HEK293 (cell line): ENCODE measurements at regions not wholly inside any gene's neighbourhood (a gene's known extent, or its start where the extent isn't known, plus 50 kb on each side); places are given as distances from the start of the nearest gene placed in this dataset.

ENCODE experiments used
- CTCF ChIA-PET: fragments of 350-600 bp; formaldehyde crosslinking; extraction: SDS; loops from one replicate; lab custom pipeline; 2021; ENCODE audit warnings: antibody characterized with exemption; lab: Yijun Ruan, JAX
- POLR2A ChIA-PET: fragments of 300-600 bp; formaldehyde crosslinking; extraction: SDS; loops from one replicate; lab custom pipeline; 2020; ENCODE audit warnings: antibody characterized with exemption, inconsistent platforms; lab: Yijun Ruan, JAX
- H3K27ac ChIP-seq: fragments of 200-500 bp; sonication (Bioruptor generic); 2 replicates; pipeline ENCODE4 v1.5.1; 2014; ENCODE audit warnings: low read depth, low read length, control low read depth, inconsistent platforms; ENCODE audit errors: extremely low read depth
- H3K36me3 ChIP-seq, 2 experiments: fragments of 200-500 bp in 1 of 2; sonication (Bioruptor generic) in 1 of 2; 1 replicate in 1 of 2; 2 replicates in 1 of 2; pipeline ENCODE4 v1.5.1; 2014 to 2017; ENCODE audit warnings: inconsistent platforms in 2 of 2, low read length in 2 of 2; ENCODE audit not compliant: control insufficient read depth in 2 of 2, insufficient read depth in 1 of 2
- H3K4me1 ChIP-seq: fragments of 200-500 bp; sonication (Bioruptor generic); 2 replicates; pipeline ENCODE4 v1.5.1; 2014; ENCODE audit warnings: mild to moderate bottlenecking, low read length, inconsistent platforms; ENCODE audit not compliant: control insufficient read depth, insufficient read depth
- H3K4me3 ChIP-seq: 2 replicates; pipeline ENCODE4 v1.5.1; 2011; ENCODE audit warnings: low read depth, mild to moderate bottlenecking, control low read depth, low read length, moderate library complexity
- H3K9me3 ChIP-seq: fragments of 200-500 bp; sonication (Bioruptor generic); 2 replicates; pipeline ENCODE4 v1.5.1; 2014; ENCODE audit warnings: low read depth, low read length, inconsistent platforms; ENCODE audit not compliant: control insufficient read depth, insufficient read depth
- HOXA7 ChIP-seq: sonication (generic); formaldehyde crosslinking; IDR thresholded peaks from 2 replicates; pipeline ENCODE4 v1.8.1; 2022; ENCODE audit warnings: missing genetic modification reagents, borderline replicate concordance
- KLF8 ChIP-seq: fragments of 450-650 bp; formaldehyde crosslinking; IDR thresholded peaks from 2 replicates; pipeline ENCODE4 v1.5.1; 2016; ENCODE audit warnings: missing biosample characterization, missing genetic modification characterization
- MZF1 ChIP-seq: fragments of 450-650 bp; formaldehyde crosslinking; IDR thresholded peaks from 2 replicates; pipeline ENCODE4 v1.5.1; 2017; ENCODE audit warnings: missing biosample characterization, missing genetic modification characterization, borderline replicate concordance
- RBAK ChIP-seq: fragments of 450-650 bp; formaldehyde crosslinking; IDR thresholded peaks from 2 replicates; pipeline ENCODE4 v1.5.1; 2016; ENCODE audit warnings: missing biosample characterization, missing genetic modification characterization
- REPIN1 ChIP-seq: fragments of 450-650 bp; formaldehyde crosslinking; IDR thresholded peaks from 2 replicates; pipeline ENCODE4 v1.5.1; 2017; ENCODE audit warnings: missing biosample characterization, missing genetic modification characterization, low read depth
- ZBTB10 ChIP-seq: fragments of 450-650 bp; formaldehyde crosslinking; IDR thresholded peaks from 2 replicates; pipeline ENCODE4 v1.5.1; 2016; ENCODE audit warnings: missing biosample characterization, missing genetic modification characterization
- ZBTB26 ChIP-seq: fragments of 450-650 bp; formaldehyde crosslinking; optimal IDR thresholded peaks from 2 replicates; pipeline ENCODE3; 2016; ENCODE audit warnings: missing biosample characterization, mild to moderate bottlenecking, missing genetic modification characterization
- ZNF10 ChIP-seq: fragments of 450-650 bp; formaldehyde crosslinking; IDR thresholded peaks from 2 replicates; pipeline ENCODE4 v1.5.1; 2017; ENCODE audit warnings: missing biosample characterization, missing genetic modification characterization
- ZNF138 ChIP-seq: fragments of 450-650 bp; formaldehyde crosslinking; IDR thresholded peaks from 2 replicates; pipeline ENCODE4 v1.5.1; 2016; ENCODE audit warnings: missing biosample characterization, missing genetic modification characterization, borderline replicate concordance
- ZNF174 ChIP-seq: fragments of 450-650 bp; formaldehyde crosslinking; IDR thresholded peaks from 2 replicates; pipeline ENCODE4 v1.5.0; 2017; ENCODE audit warnings: missing biosample characterization, mild to moderate bottlenecking, missing genetic modification characterization
- ZNF23 ChIP-seq: fragments of 450-650 bp; formaldehyde crosslinking; IDR thresholded peaks from 2 replicates; pipeline ENCODE4 v1.5.1; 2016; ENCODE audit warnings: missing biosample characterization, missing genetic modification characterization, borderline replicate concordance
- ZNF274 ChIP-seq, 2 experiments: fragments of 200-500 bp in 1 of 2; fragments of 450-650 bp in 1 of 2; sonication (Bioruptor generic) in 1 of 2; formaldehyde crosslinking in 1 of 2; IDR thresholded peaks; 2 replicates each; pipeline versions ENCODE4 v1.5.1 to v1.6.1; 2014 to 2016; ENCODE audit warnings: borderline replicate concordance in 1 of 2, inconsistent platforms in 1 of 2, low read length in 1 of 2, missing biosample characterization in 1 of 2, missing genetic modification characterization in 1 of 2
- ZNF302 ChIP-seq: fragments of 450-650 bp; formaldehyde crosslinking; IDR thresholded peaks from 2 replicates; pipeline ENCODE4 v1.5.1; 2016; ENCODE audit warnings: missing biosample characterization, missing genetic modification characterization, low read depth
- ZNF341 ChIP-seq: fragments of 450-650 bp; formaldehyde crosslinking; IDR thresholded peaks from 2 replicates; pipeline ENCODE4; 2016; ENCODE audit warnings: low read depth, missing biosample characterization, missing genetic modification characterization
- ZNF416 ChIP-seq: fragments of 450-650 bp; formaldehyde crosslinking; IDR thresholded peaks from 2 replicates; pipeline ENCODE4 v1.5.1; 2016; ENCODE audit warnings: missing biosample characterization, missing genetic modification characterization
- ZNF488 ChIP-seq: fragments of 450-650 bp; formaldehyde crosslinking; IDR thresholded peaks from 2 replicates; pipeline ENCODE4 v1.5.1; 2016; ENCODE audit warnings: missing biosample characterization, missing genetic modification characterization
- ZNF544 ChIP-seq: fragments of 450-650 bp; formaldehyde crosslinking; IDR thresholded peaks from 2 replicates; pipeline ENCODE4 v1.5.0; 2017; ENCODE audit warnings: missing biosample characterization, missing genetic modification characterization
- ZNF548 ChIP-seq: fragments of 450-650 bp; formaldehyde crosslinking; IDR thresholded peaks from 2 replicates; pipeline ENCODE4 v1.5.1; 2016; ENCODE audit warnings: missing biosample characterization, missing genetic modification characterization
- ZNF549 ChIP-seq: fragments of 450-650 bp; IDR thresholded peaks from 2 replicates; pipeline ENCODE4 v1.5.1; 2018; ENCODE audit warnings: missing biosample characterization, missing genetic modification characterization, mild to moderate bottlenecking, inconsistent platforms, moderate library complexity
- ZNF596 ChIP-seq: fragments of 450-650 bp; IDR thresholded peaks from 2 replicates; pipeline ENCODE4 v1.5.0; 2018; ENCODE audit warnings: missing biosample characterization, mild to moderate bottlenecking, missing genetic modification characterization, moderate library complexity
- ZNF600 ChIP-seq: fragments of 450-650 bp; formaldehyde crosslinking; IDR thresholded peaks from 2 replicates; pipeline ENCODE4 v1.5.1; 2016; ENCODE audit warnings: missing biosample characterization, missing genetic modification characterization
- ZNF629 ChIP-seq: fragments of 450-650 bp; formaldehyde crosslinking; IDR thresholded peaks from 2 replicates; pipeline ENCODE4 v1.5.1; 2017; ENCODE audit warnings: missing biosample characterization, missing genetic modification characterization
- ZNF664 ChIP-seq: fragments of 450-650 bp; formaldehyde crosslinking; IDR thresholded peaks from 2 replicates; pipeline ENCODE4 v1.5.1; 2016; ENCODE audit warnings: missing biosample characterization, missing genetic modification characterization
- ZNF776 ChIP-seq: fragments of 450-650 bp; formaldehyde crosslinking; IDR thresholded peaks from 2 replicates; pipeline ENCODE4 v1.5.0; 2017; ENCODE audit warnings: missing biosample characterization, missing genetic modification characterization, borderline replicate concordance
- ZNF777 ChIP-seq: fragments of 450-650 bp; formaldehyde crosslinking; IDR thresholded peaks from 2 replicates; pipeline ENCODE4 v1.5.1; 2017; ENCODE audit warnings: missing biosample characterization, missing genetic modification characterization, borderline replicate concordance
- TF ChIP-seq, protein P1 (sequence below): fragments of 450-650 bp; formaldehyde crosslinking; IDR thresholded peaks from 2 replicates; pipeline ENCODE4 v1.5.1; 2016; ENCODE audit warnings: missing biosample characterization, missing genetic modification characterization

DNA sequence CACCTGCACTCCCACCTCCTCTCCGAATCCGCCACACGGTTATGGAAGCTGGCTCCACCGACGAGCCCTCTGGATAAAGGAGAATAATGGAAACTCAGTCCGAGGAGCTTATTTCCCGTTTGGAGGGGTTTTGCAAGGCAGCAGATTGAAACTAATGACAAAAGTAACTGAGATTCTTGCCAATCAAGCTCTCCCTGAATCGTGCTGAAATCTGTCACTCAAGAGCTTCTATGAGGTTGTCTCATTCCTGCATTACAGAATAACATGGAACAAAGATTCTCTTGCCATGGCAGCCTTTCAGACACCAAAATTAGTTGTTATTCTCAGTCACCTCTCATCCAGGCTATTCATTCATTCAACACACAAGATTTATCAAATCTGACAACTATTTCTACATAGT is 405.9 kb downstream of the SOX9 start (continued):
- TF ChIP-seq ZNF600 (tag by site-specific recombination) = no peak
- TF ChIP-seq MZF1 (tag by site-specific recombination) = no peak
- TF ChIP-seq ZNF548 (tag by site-specific recombination) = no peak
- TF ChIP-seq KLF8 (tag by site-specific recombination) = no peak

DNA sequence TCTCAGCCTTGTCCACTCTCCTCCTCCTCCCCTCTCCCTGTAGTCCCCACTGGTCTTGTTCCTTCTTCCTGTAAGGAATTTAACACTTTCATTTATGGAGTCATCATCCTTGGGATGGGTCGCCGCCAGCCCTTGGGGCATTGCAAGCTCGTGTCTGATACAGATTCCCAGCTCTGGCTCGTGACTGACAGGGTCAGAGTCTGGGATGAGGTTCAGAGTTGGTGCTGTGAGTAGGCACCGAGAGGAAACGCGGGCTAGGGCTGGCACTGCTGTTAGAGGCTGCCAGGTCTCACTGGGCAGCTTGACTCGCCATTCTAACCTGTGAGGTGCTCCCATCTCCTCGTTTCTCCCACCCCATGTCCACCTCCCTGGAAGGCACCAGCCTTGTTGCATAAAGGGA is 407.0 kb downstream of the SOX9 start:
- Histone ChIP-seq H3K4me1 (peaks cover 9% of the 10 kb centered on the region), H3K4me3 (no peak overlapping the region), H3K9me3 (no peaks in the 10 kb centered on the region), H3K27ac (no peak overlapping the region)
- POLR2A ChIA-PET = no interaction called here
- TF ChIP-seq ZNF274 (IDR thresholded peaks at IDR 0.05; ENCODE audit: low read length) (no peak), ZNF274 (tag by site-specific recombination; IDR thresholded peaks at IDR 0.05; ENCODE audit: borderline replicate concordance) (no peak)
- TF ChIP-seq, protein P1, sequence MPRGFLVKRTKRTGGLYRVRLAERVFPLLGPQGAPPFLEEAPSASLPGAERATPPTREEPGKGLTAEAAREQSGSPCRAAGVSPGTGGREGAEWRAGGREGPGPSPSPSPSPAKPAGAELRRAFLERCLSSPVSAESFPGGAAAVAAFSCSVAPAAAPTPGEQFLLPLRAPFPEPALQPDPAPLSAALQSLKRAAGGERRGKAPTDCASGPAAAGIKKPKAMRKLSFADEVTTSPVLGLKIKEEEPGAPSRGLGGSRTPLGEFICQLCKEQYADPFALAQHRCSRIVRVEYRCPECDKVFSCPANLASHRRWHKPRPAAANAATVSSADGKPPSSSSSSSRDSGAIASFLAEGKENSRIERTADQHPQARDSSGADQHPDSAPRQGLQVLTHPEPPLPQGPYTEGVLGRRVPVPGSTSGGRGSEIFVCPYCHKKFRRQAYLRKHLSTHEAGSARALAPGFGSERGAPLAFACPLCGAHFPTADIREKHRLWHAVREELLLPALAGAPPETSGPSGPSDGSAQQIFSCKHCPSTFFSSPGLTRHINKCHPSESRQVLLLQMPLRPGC (tag by site-specific recombination) = no peak
- TF ChIP-seq, all 188 proteins: peak for 0
- CTCF ChIA-PET = no interaction called here
- no peaks in the 10 kb centered on the region; a peak in 1 of 3 replicates for H3K36me3 ChIP-seq

DNA sequence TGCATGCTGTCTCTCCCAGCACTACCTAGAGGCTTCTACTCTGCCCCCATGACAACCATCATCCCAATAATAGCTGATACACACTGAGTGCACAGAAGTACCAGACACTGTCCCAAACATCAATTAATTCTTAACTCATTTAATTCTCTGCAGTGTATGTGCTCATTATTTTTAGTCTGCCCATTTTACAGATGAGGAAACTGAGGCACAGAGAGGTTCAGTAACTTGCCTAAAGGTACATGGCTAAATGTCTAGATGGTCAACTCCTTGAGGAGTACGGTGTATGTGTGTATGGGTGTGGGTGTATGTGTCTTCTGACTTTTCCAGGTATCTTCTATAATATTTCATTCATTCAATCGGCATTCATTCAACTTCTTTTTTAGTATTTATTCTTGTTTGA is 407.9 kb downstream of the SOX9 start:
- Histone ChIP-seq H3K9me3 (no peaks in the 10 kb centered on the region), H3K4me1 (peaks cover 9% of the 10 kb centered on the region)
- CTCF ChIA-PET = no interaction called here

DNA sequence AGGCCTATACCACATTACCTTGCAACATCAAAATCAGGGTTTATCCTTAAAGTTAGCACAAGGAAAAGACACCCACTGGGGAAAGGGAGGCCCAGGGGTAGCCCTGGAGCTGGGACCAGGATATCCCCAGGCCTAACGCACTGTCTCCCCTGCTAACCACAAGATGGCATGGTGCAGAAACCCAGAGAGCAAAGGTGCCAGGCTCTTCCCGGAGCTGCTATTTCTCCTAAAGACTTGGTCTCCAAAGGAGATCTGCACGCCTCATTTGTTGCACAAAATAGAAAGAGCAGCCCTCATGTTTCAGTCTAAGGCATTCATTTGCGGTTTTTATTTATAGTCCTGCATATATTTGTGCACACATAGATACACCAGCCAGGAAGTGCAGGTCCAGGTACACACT is 408.6 kb downstream of the SOX9 start:
- POLR2A ChIA-PET = interaction anchor here (0.7 kb wide), 1 partner anchor 409 kb away, joined by 4 read pairs; the partner anchor contains the start of gene SOX9
- TF ChIP-seq ZNF341 (tag by site-specific recombination) = peak; percentile 28; the same call in 1 of the 2 replicates
- no peak for TF ChIP-seq REPIN1 (tag by site-specific recombination)
- TF ChIP-seq ZBTB10 (tag by site-specific recombination) = no peak
- 0 out of 2 replicates have a peak, but pooled peaks have one; percentile 14 for TF ChIP-seq ZNF596
- no peak for TF ChIP-seq ZNF23 (tag by site-specific recombination)
- TF ChIP-seq RBAK (tag by site-specific recombination) = no peak
- TF ChIP-seq ZNF10 (tag by site-specific recombination) = no peak
- no peak overlapping the region for H3K4me3 ChIP-seq
- H3K9me3 ChIP-seq = no peaks in the 10 kb centered on the region; the same call in 1 of the 2 replicates
- no peak overlapping the region for H3K27ac ChIP-seq
- CTCF ChIA-PET = interaction anchor here (1.2 to 1.5 kb wide), 2 partner anchors 10 to 28 kb away, joined by 3 to 6 read pairs; no protein-coding TSS in a partner anchor
- no peaks in the 10 kb centered on the region for H3K36me3 ChIP-seq
- peaks cover 9% of the 10 kb centered on the region for H3K4me1 ChIP-seq

More for the DNA sequence above, 407.9 kb downstream of the SOX9 start:
- Histone ChIP-seq H3K36me3 (no peaks in the 10 kb centered on the region), H3K27ac (no peak overlapping the region), H3K4me3 (no peak overlapping the region)
- TF ChIP-seq ZNF544 (no peak), ZNF138 (tag by site-specific recombination) (no peak), ZNF549 (tag by site-specific recombination) (no peak), ZNF302 (tag by site-specific recombination) (no peak), ZNF416 (tag by site-specific recombination) (no peak), ZNF664 (tag by site-specific recombination) (no peak), HOXA7 (CRISPR knock-in tag) (no peak), ZNF776 (no peak), ZNF777 (no peak), ZNF629 (no peak), ZBTB26 (tag by site-specific recombination) (no peak), ZNF174 (no peak), ZNF488 (tag by site-specific recombination) (no peak)
- POLR2A ChIA-PET = no interaction called here
